ENCODE measurements at regions not wholly inside any gene's neighbourhood (a gene's known extent, or its start where the extent isn't known, plus 50 kb on each side); places are given as distances from the start of the nearest gene placed in this dataset.

- DNase-seq (ENCODE audit: low read depth): peak; percentile 60
- Mint-ChIP-seq H3K27ac (ENCODE audit: unreplicated experiment) (peak overlapping the region; percentile 60), H3K27me3 (ENCODE audit: low read depth, unreplicated experiment) (no peaks in the 10 kb centered on the region), H3K4me1 (ENCODE audit: low read depth, unreplicated experiment) (peaks cover 35% of the 10 kb centered on the region), H3K9me3 (ENCODE audit: unreplicated experiment) (no peaks in the 10 kb centered on the region), H3K36me3 (ENCODE audit: low read depth, unreplicated experiment) (peaks cover 5% of the 10 kb centered on the region), H3K4me3 (ENCODE audit: unreplicated experiment) (no peak overlapping the region)
- Histone ChIP-seq H2AFZ (ENCODE audit: low read depth, low read length) (no peak overlapping the region), H3K4me3 (ENCODE audit: insufficient read depth, low read depth, low read length) (no peak overlapping the region), H3K36me3 (ENCODE audit: insufficient read depth, low read length) (no peaks in the 10 kb centered on the region), H3K9ac (ENCODE audit: low read length) (no peak overlapping the region), H4K20me1 (ENCODE audit: insufficient read depth, low read length) (peaks cover 27% of the 10 kb centered on the region), H3K27me3 (ENCODE audit: insufficient read depth, low read length) (no peaks in the 10 kb centered on the region), H3K9me3 (ENCODE audit: insufficient read depth, low read depth, low read length) (no peaks in the 10 kb centered on the region), H3K27ac (ENCODE audit: low read depth, low read length) (no peak overlapping the region), H3K4me1 (ENCODE audit: insufficient read depth, low read length) (no peaks in the 10 kb centered on the region), H3K79me2 (ENCODE audit: insufficient read depth, low read length) (peaks cover 30% of the 10 kb centered on the region), H3K4me2 (ENCODE audit: low read length) (no peak overlapping the region)
- TF ChIP-seq EZH2 (IDR thresholded peaks at IDR 0.05; ENCODE audit: insufficient read depth, low read length): no peak
- no peak for FAIRE-seq
Observed at GRCh38 chr13:73952648-73953047, 181.6 kb downstream of the KLF12 start.

DNA sequence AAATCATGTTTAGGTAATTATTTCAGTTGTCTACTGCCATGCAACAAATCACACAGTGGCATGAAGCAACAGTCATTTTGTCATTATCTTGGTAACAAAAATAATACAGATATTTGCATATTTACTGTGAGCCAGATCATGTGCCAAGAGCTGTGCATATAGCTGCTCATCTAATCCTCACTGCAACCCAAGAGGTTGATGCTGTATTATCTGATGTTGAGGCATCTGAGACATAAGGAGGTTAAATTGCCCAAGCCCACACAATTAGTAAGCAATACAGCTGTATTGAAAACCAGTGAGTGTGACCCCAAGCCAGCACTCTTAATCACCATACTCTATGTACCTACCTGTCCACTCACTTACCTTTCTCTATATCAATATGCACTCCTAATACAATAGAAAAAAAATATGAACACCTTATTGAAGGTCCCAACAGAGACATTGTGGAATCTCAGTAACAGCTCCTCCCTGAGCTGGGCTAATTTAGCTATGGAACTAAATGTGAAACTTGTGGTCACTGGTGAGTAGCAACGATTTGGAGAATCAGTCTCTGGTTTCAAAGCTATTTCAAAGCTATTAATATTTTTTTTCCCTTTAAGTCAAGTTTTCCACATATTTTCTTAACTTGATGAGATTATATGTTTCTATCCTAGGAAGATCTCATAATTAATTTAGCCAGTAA lies 185.2 kb downstream of the KLF12 start:
- Histone ChIP-seq H3K79me2 (ENCODE audit: insufficient read depth, low read length) (peaks cover 30% of the 10 kb centered on the region), H3K4me2 (ENCODE audit: low read length) (no peak overlapping the region), H3K27ac (ENCODE audit: low read depth, low read length) (no peak overlapping the region), H3K9me3 (ENCODE audit: insufficient read depth, low read depth, low read length) (no peaks in the 10 kb centered on the region), H3K4me3 (ENCODE audit: insufficient read depth, low read depth, low read length) (no peak overlapping the region), H3K36me3 (ENCODE audit: insufficient read depth, low read length) (no peaks in the 10 kb centered on the region), H2AFZ (ENCODE audit: low read depth, low read length) (no peak overlapping the region), H3K27me3 (ENCODE audit: insufficient read depth, low read length) (no peaks in the 10 kb centered on the region), H3K4me1 (ENCODE audit: insufficient read depth, low read length) (peaks cover 4% of the 10 kb centered on the region), H3K9ac (ENCODE audit: low read length) (no peak overlapping the region), H4K20me1 (ENCODE audit: insufficient read depth, low read length) (peaks cover 27% of the 10 kb centered on the region)
- no peak overlapping the region for H3K27ac Mint-ChIP-seq (ENCODE audit: unreplicated experiment)
- no peak for DNase-seq (ENCODE audit: low read depth)
- H3K4me1 Mint-ChIP-seq (ENCODE audit: low read depth, unreplicated experiment): peaks cover 32% of the 10 kb centered on the region
- H3K9me3 Mint-ChIP-seq (ENCODE audit: unreplicated experiment): no peaks in the 10 kb centered on the region
- TF ChIP-seq EZH2 (IDR thresholded peaks at IDR 0.05; ENCODE audit: insufficient read depth, low read length) (no peak), CTCF (IDR thresholded peaks at IDR 0.05; ENCODE audit: insufficient read depth, low read depth, low read length) (no peak)
- no peak overlapping the region for H3K4me3 Mint-ChIP-seq (ENCODE audit: unreplicated experiment)
- H3K36me3 Mint-ChIP-seq (ENCODE audit: low read depth, unreplicated experiment): peaks cover 7% of the 10 kb centered on the region
- FAIRE-seq: no peak
- no peaks in the 10 kb centered on the region for H3K27me3 Mint-ChIP-seq (ENCODE audit: low read depth, unreplicated experiment)

GRCh38 chr13:73945871-73946270 lies 188.3 kb downstream of the KLF12 start:
- Histone ChIP-seq H3K9ac (ENCODE audit: low read length) (no peak overlapping the region), H3K4me1 (ENCODE audit: insufficient read depth, low read length) (peaks cover 4% of the 10 kb centered on the region), H3K4me3 (ENCODE audit: insufficient read depth, low read depth, low read length) (no peak overlapping the region), H3K27ac (ENCODE audit: low read depth, low read length) (no peak overlapping the region), H3K27me3 (ENCODE audit: insufficient read depth, low read length) (no peaks in the 10 kb centered on the region), H3K4me2 (ENCODE audit: low read length) (peak overlapping the region; percentile 34), H3K36me3 (ENCODE audit: insufficient read depth, low read length) (peaks cover 3% of the 10 kb centered on the region), H4K20me1 (ENCODE audit: insufficient read depth, low read length) (peaks cover 18% of the 10 kb centered on the region), H3K9me3 (ENCODE audit: insufficient read depth, low read depth, low read length) (no peaks in the 10 kb centered on the region), H3K79me2 (ENCODE audit: insufficient read depth, low read length) (peaks cover 19% of the 10 kb centered on the region), H2AFZ (ENCODE audit: low read depth, low read length) (no peak overlapping the region)
- FAIRE-seq: no peak
- H3K27me3 Mint-ChIP-seq (ENCODE audit: low read depth, unreplicated experiment): no peaks in the 10 kb centered on the region
- H3K4me1 Mint-ChIP-seq (ENCODE audit: low read depth, unreplicated experiment): peaks cover 20% of the 10 kb centered on the region
- peaks cover 5% of the 10 kb centered on the region for H3K36me3 Mint-ChIP-seq (ENCODE audit: low read depth, unreplicated experiment)
- peak; percentile 34 for DNase-seq (ENCODE audit: low read depth)
- no peak overlapping the region for H3K27ac Mint-ChIP-seq (ENCODE audit: unreplicated experiment)
- TF ChIP-seq EZH2 (IDR thresholded peaks at IDR 0.05; ENCODE audit: insufficient read depth, low read length): no peak
- no peak for TF ChIP-seq CTCF (IDR thresholded peaks at IDR 0.05; ENCODE audit: insufficient read depth, low read depth, low read length)
- no peaks in the 10 kb centered on the region for H3K9me3 Mint-ChIP-seq (ENCODE audit: unreplicated experiment)
- H3K4me3 Mint-ChIP-seq (ENCODE audit: unreplicated experiment): no peak overlapping the region
